Urinary bladder (tissue), 3 donors: ENCODE measurements at regions not wholly inside any gene's neighbourhood (a gene's known extent, or its start where the extent isn't known, plus 50 kb on each side); places are given as distances from the start of the nearest gene placed in this dataset.
A peak's percentile ranks its signal among the peaks of the same experiment; 100 is the strongest.
"Not testable (repeated sequence)": the region's sequence is repeated elsewhere in the genome, so short reads cannot be mapped to it uniquely, and the experiment has no call there.

Experiments used
- DNase-seq: peaks from one replicate; pipeline ENCODE4 v3.0.0-alpha.2; 2015; ENCODE audit errors: extremely low spot score
- H3K27ac ChIP-seq: one replicate; pipeline ENCODE4 v1.5.1; 2013; ENCODE audit warnings: low read depth, mild to moderate bottlenecking, moderate library complexity
- H3K36me3 ChIP-seq: one replicate; pipeline ENCODE4 v1.6.1; 2013; ENCODE audit warnings: mild to moderate bottlenecking, moderate library complexity; ENCODE audit not compliant: insufficient read depth
- H3K4me1 ChIP-seq: one replicate; pipeline ENCODE4 v1.6.1; 2013; ENCODE audit warnings: mild to moderate bottlenecking, moderate library complexity; ENCODE audit not compliant: insufficient read depth
- H3K4me3 ChIP-seq: one replicate; pipeline ENCODE4 v1.5.1; 2013; ENCODE audit warnings: low read depth, low read length
- WGBS: extraction: QIAGEN DNeasy Blood & Tissue Kit; methylation state at CpG from one replicate; pipeline ENCODE4 v1.1.7; 2013; 5-methylcytosine and 5-hydroxymethylcytosine counted together
- donor health status: healthy with polysubstance abuse.
- donor health status: healthy.

DNA sequence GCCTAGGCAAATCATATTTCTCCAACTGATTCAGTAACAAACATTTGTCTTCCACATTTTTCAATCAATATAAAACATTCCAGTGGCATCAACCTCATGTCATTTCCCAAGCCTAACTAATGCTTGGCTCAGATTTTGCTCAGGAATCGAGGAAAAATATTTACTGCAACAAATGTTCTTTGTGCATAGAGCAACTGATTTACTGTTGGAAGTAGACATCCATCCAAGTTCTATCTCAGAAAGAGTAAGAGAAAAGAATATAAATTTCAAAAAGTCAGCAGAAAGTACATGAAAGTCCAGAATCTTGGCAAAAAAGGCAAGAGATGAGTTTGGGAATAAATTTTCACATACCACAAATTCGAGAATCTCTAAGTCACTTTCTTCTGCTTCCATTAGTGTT is 2245.0 kb upstream of the RAG2 start:
- no peak for DNase-seq
- H3K36me3 ChIP-seq, result no peaks in the 10 kb centered on the region
- 71% methylated on average over 2 of the region's 2 CpGs for WGBS
- no peak overlapping the region for H3K4me3 ChIP-seq
- no peak overlapping the region for H3K27ac ChIP-seq
- no peaks in the 10 kb centered on the region for H3K4me1 ChIP-seq

DNA sequence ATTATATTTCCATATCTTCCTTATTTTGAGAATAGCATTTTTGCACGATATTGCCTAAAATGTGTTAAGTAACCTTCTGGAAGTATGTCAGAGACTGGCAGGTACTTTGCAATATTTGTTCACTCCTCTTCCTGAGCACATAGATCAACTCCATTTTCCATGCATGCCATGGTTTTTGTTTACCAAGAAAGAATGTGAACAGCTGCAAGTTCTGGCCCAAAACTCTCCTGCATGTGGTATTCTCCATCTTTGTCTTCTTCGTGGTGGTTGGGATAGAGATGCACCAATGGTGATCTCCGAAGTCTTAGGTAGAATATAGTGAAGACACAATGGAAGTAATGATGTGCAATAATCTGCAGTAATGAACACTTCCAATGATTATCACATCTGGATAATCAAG is 2241.0 kb upstream of the RAG2 start:
- H3K36me3 ChIP-seq, result no peaks in the 10 kb centered on the region
- H3K4me1 ChIP-seq, result no peaks in the 10 kb centered on the region
- no peak for DNase-seq
- 86% methylated on average over 3 of the region's 3 CpGs for WGBS
- H3K27ac ChIP-seq, result no peak overlapping the region
- H3K4me3 ChIP-seq, result no peak overlapping the region

DNA sequence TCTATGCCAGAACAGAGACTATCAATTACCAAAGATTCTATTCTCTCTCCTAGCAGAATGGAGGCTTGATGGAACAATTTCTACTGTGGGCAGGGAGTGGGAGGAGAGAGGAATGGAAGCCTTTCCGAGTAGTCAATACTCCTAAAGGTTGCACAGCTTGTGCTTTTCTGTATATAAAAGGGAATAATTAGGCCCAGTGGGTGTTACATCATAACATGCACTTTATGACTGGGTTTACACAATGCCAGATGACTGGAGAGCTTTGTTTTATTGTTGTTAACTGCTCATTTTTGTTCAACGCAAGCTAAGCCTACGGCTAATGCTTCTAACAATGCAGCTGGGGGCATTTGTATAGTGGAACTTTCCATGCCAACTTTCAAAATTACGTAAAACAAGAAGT is 2237.9 kb upstream of the RAG2 start:
- Histone ChIP-seq H3K36me3 (no peaks in the 10 kb centered on the region), H3K4me3 (no peak overlapping the region), H3K27ac (no peak overlapping the region), H3K4me1 (no peaks in the 10 kb centered on the region)
- DNase-seq, result no peak
- 72% methylated on average over 4 of the region's 4 CpGs for WGBS

DNA sequence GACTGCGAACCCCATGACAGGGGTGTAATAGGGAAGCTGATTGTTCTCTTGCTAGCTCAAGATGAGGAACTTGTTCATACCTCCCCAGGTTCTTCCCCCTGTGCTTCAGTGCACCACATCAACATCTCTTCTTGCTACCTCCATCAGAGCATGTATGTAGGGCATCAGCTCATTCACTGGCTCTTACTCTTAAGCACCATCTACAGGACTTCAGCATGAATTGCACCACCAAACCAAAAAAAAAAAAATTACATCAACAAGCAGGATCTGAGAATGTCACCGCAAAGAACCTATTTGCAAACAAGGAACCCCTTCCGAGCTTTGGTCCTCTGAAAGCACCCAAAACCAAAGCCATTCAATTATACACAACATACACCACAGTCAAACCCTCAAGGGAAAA is 2226.5 kb upstream of the RAG2 start:
- WGBS, result 85% methylated on average over 3 of the region's 3 CpGs
- no peaks in the 10 kb centered on the region for H3K36me3 ChIP-seq
- no peak overlapping the region for H3K27ac ChIP-seq
- H3K4me3 ChIP-seq, result no peak overlapping the region
- no peaks in the 10 kb centered on the region for H3K4me1 ChIP-seq
- DNase-seq, result no peak

DNA sequence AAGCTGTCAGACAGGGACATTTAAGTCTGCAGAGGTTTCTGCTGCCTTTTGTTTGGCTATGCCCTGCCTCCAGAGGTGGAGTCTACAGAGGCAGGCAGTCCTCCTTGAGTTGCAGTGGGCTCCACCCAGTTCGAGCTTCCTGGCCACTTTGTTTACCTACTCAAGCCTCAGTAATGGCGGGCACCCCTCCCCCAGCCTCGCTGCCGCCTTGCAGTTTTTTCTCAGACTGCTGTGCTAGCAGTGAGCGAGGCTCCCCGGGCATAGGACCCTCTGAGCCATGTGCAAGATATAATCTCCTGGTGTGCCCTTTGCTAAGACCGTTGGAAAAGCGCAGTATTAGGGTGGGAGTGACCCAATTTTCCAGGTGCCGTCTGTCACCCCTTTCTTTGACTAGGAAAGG is 2223.8 kb upstream of the RAG2 start:
- DNase-seq, result not testable (repeated sequence)
- WGBS, result 84% methylated on average over 9 of the region's 9 CpGs

GRCh38 chr11:38819981-38820380 is 2221.9 kb upstream of the RAG2 start:
- H3K4me1 ChIP-seq, result no peaks in the 10 kb centered on the region
- no peaks in the 10 kb centered on the region for H3K36me3 ChIP-seq
- no peak for DNase-seq
- H3K27ac ChIP-seq, result no peak overlapping the region
- WGBS, result 58% methylated on average over 1 of the region's 1 CpG
- no peak overlapping the region for H3K4me3 ChIP-seq

More for the DNA sequence above, 2223.8 kb upstream of the RAG2 start:
- H3K4me3 ChIP-seq, H3K27ac ChIP-seq, H3K36me3 ChIP-seq, H3K4me1 ChIP-seq: not testable (repeated sequence)

DNA sequence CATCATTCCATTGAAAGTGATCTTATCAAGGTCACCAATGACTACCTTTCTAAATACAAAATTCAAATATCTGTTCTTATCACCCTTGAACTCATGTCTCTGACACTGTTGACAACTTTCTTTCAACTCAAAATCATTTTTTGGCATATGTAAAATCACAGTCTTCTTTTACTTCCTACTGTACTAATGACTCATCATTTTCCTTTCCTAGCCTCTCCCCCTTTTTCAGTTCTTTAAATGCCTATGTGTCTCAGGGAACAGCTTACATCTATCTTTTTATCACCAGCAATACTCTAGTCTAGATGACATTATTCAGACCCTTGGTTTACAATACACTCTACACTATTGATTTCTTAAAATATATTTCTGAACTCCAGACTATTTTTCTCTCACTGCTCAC is 2220.7 kb upstream of the RAG2 start:
- DNase-seq, result no peak
- Histone ChIP-seq H3K4me3 (no peak overlapping the region), H3K27ac (no peak overlapping the region)

DNA sequence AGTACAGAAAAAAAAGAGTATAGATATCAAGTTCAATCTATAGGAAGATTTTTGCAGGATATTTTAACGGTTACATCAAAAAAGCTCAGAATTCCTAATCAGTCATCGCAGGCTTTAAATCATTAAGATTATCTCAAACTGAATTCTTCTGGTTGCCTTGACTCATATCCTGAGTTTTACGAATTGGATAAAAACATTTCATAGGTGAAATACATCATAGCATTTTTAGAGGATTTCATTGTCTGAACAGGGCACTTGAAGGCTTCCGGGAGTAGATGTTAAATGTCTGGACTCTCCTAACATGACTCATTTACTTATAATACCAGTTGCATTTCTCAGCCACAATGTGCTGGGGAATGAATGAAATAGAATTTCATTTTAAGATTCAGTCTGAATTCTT is 2216.6 kb upstream of the RAG2 start:
- no peak overlapping the region for H3K4me3 ChIP-seq
- DNase-seq, result no peak
- H3K4me1 ChIP-seq, result no peaks in the 10 kb centered on the region
- 75% methylated on average over 4 of the region's 4 CpGs for WGBS
- H3K27ac ChIP-seq, result no peak overlapping the region
- H3K36me3 ChIP-seq, result no peaks in the 10 kb centered on the region

More for the DNA sequence above, 2220.7 kb upstream of the RAG2 start:
- Histone ChIP-seq H3K4me1 (no peaks in the 10 kb centered on the region), H3K36me3 (no peaks in the 10 kb centered on the region)

GRCh38 chr11:38809521-38809920 is 2211.5 kb upstream of the RAG2 start:
- WGBS, result 73% methylated on average over 4 of the region's 4 CpGs

GRCh38 chr11:38796281-38796680 is 2198.2 kb upstream of the RAG2 start:
- Histone ChIP-seq H3K4me1 (no peaks in the 10 kb centered on the region), H3K36me3 (no peaks in the 10 kb centered on the region), H3K4me3 (no peak overlapping the region), H3K27ac (no peak overlapping the region)
- DNase-seq, result no peak
- WGBS, result 42% methylated on average over 1 of the region's 1 CpG

More at GRCh38 chr11:38809521-38809920, 2211.5 kb upstream of the RAG2 start:
- no peak overlapping the region for H3K4me3 ChIP-seq
- no peak for DNase-seq
- no peaks in the 10 kb centered on the region for H3K36me3 ChIP-seq
- no peak overlapping the region for H3K27ac ChIP-seq
- H3K4me1 ChIP-seq, result no peaks in the 10 kb centered on the region

GRCh38 chr11:38795027-38795426 is 2197.0 kb upstream of the RAG2 start:
- WGBS, result 81% methylated on average over 2 of the region's 2 CpGs
- H3K36me3 ChIP-seq, result no peaks in the 10 kb centered on the region
- no peak for DNase-seq
- no peaks in the 10 kb centered on the region for H3K4me1 ChIP-seq
- H3K4me3 ChIP-seq, result no peak overlapping the region
- H3K27ac ChIP-seq, result no peak overlapping the region

GRCh38 chr11:38791346-38791961 is 2193.4 kb upstream of the RAG2 start:
- Histone ChIP-seq H3K36me3 (no peaks in the 10 kb centered on the region), H3K4me1 (no peaks in the 10 kb centered on the region), H3K4me3 (no peak overlapping the region), H3K27ac (no peak overlapping the region)
- WGBS, result 35% methylated on average over 4 of the region's 4 CpGs
- peak; percentile 43 for DNase-seq

GRCh38 chr11:38788561-38788960 is 2190.5 kb upstream of the RAG2 start:
- DNase-seq, result no peak
- H3K4me3 ChIP-seq, result no peak overlapping the region
- no peak overlapping the region for H3K27ac ChIP-seq
- H3K4me1 ChIP-seq, result no peaks in the 10 kb centered on the region
- H3K36me3 ChIP-seq, result no peaks in the 10 kb centered on the region

DNA sequence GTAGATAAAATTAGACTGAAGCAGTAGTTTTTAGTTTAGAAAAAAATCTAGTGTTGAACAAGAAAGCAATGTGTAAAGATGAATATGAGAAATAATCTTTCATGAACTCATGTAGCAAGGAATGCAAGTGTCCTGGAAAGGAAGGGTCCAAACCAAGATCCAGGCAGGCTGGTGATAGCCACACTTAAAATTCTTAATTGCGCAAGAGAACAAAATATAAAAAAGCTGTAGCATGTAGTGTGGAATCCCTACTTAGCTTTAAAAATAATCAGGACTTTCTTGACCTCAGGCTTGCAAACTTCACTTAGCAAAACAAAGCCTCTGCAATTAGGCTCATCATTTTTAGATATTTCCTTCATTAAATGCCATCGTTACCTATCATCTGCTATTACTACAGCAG is 2186.1 kb upstream of the RAG2 start:
- Histone ChIP-seq H3K36me3 (no peaks in the 10 kb centered on the region), H3K4me3 (no peak overlapping the region), H3K27ac (no peak overlapping the region), H3K4me1 (no peaks in the 10 kb centered on the region)
- no peak for DNase-seq
- WGBS, result 97% methylated on average over 2 of the region's 2 CpGs

DNA sequence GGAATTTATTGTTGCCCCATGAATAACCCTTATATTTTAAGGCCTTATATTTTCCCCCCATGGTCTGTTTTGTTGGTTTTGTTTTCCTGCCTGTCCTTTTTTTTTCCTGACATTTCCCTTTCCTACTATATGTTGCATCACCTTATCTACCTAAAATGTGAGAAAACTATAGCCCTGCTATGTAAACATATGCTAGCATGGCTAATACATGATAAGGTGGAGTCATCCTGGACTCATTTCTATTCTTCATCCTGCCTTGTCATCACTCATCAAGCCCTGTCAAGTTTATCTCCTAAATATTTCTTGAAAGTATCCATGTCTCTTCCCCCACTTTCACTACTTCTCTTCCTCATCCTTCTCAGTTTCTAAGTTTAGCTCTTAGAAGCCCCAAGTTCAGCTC is 2168.8 kb upstream of the RAG2 start:
- H3K4me3 ChIP-seq, result no peak overlapping the region
- DNase-seq, result no peak
- H3K36me3 ChIP-seq, result no peaks in the 10 kb centered on the region
- H3K27ac ChIP-seq, result no peak overlapping the region
- H3K4me1 ChIP-seq, result no peaks in the 10 kb centered on the region
